Loucy (cell line): ENCODE measurements at regions not wholly inside any gene's neighbourhood (a gene's known extent, or its start where the extent isn't known, plus 50 kb on each side); places are given as distances from the start of the nearest gene placed in this dataset.
"Not testable (repeated sequence)": the region's sequence is repeated elsewhere in the genome, so short reads cannot be mapped to it uniquely, and the experiment has no call there.

Experiments
- H2AFZ ChIP-seq: fragments of 200-600 bp; sonication (generic); 2 replicates; pipeline ENCODE4 v1.6.0; 2016; ENCODE audit warnings: antibody characterized with exemption, mild to moderate bottlenecking, low read length, moderate library complexity
- H3F3A ChIP-seq: fragments of 200-600 bp; 2 replicates; pipeline ENCODE4 v1.6.0; 2016; ENCODE audit warnings: antibody characterized with exemption, low read depth, mild to moderate bottlenecking
- H3K27me3 ChIP-seq: fragments of 200-600 bp; sonication (generic); 2 replicates; pipeline ENCODE4 v1.6.1; 2014; ENCODE audit warnings: low read length, mild to moderate bottlenecking; ENCODE audit not compliant: insufficient read depth, poor library complexity, severe bottlenecking
- H3K36me3 ChIP-seq: fragments of 200-600 bp; sonication (generic); 2 replicates; pipeline ENCODE4 v1.6.1; 2016; ENCODE audit warnings: low read length; ENCODE audit not compliant: insufficient read depth
- H3K4me1 ChIP-seq: fragments of 200-600 bp; sonication (generic); 2 replicates; pipeline ENCODE4 v1.5.1; 2014; ENCODE audit warnings: low read length, mild to moderate bottlenecking; ENCODE audit not compliant: insufficient read depth, poor library complexity, severe bottlenecking
- H3K4me2 ChIP-seq: fragments of 200-600 bp; sonication (generic); 2 replicates; pipeline ENCODE4 v1.6.0; 2014; ENCODE audit warnings: antibody characterized with exemption, low read length, low read depth, mild to moderate bottlenecking; ENCODE audit not compliant: poor library complexity, severe bottlenecking
- H3K4me3 ChIP-seq: fragments of 200-600 bp; sonication (generic); 2 replicates; pipeline ENCODE4 v1.5.1; 2014; ENCODE audit warnings: low read length, mild to moderate bottlenecking, mixed read lengths; ENCODE audit not compliant: poor library complexity, severe bottlenecking
- H3K79me2 ChIP-seq: fragments of 200-600 bp; sonication (generic); 2 replicates; pipeline ENCODE4 v1.6.1; 2014; ENCODE audit warnings: low read length; ENCODE audit not compliant: insufficient read depth
- H3K9ac ChIP-seq: fragments of 200-600 bp; sonication (generic); 2 replicates; pipeline ENCODE4 v1.6.0; 2014; ENCODE audit warnings: mild to moderate bottlenecking, low read depth, low read length, moderate library complexity; ENCODE audit not compliant: poor library complexity, severe bottlenecking
- H3K9me2 ChIP-seq: fragments of 200-600 bp; sonication (generic); replicated peaks from 2 replicates; pipeline ENCODE4 v1.6.1; 2016; ENCODE audit warnings: low read depth, low read length, mixed read lengths
- H3K9me3 ChIP-seq: fragments of 200-600 bp; sonication (generic); 2 replicates; pipeline ENCODE4 v1.6.1; 2014; ENCODE audit warnings: mild to moderate bottlenecking, antibody characterized with exemption, low read length, low read depth; ENCODE audit not compliant: insufficient read depth
- H4K20me1 ChIP-seq: fragments of 200-600 bp; sonication (generic); 2 replicates; pipeline ENCODE4 v1.6.0; 2014; ENCODE audit warnings: antibody characterized with exemption, low read length, mild to moderate bottlenecking; ENCODE audit not compliant: insufficient read depth, poor library complexity, severe bottlenecking
- EZH2phosphoT487 ChIP-seq: fragments of 200-600 bp; IDR thresholded peaks from 2 replicates; pipeline ENCODE4 v1.6.1; 2018; ENCODE audit warnings: antibody characterized with exemption, mild to moderate bottlenecking, moderate library complexity, borderline replicate concordance
- TF ChIP-seq, protein P1 (sequence below): fragments of 200-600 bp; sonication (generic); conservative IDR thresholded peaks from 2 replicates; pipeline ENCODE4 v1.5.1; 2014; ENCODE audit warnings: mild to moderate bottlenecking, antibody characterized with exemption, low read length

DNA sequence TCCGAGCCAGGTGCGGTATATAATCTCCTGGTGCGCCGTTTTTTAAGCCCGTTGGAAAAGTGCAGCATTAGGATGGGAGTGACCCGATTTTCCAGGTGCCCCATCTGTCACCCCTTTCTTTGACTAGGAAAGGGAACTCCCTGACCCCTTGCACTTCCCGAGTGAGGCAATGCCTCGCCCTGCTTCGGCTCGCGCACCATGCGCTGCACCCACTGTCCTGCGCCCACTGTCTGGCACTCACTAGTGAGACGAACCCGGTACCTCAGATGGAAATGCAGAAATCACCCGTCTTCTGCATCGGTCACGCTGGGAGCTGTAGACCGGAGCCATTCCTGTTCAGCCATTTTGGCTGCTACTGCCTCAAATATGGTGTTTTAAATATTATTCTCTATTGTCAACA, 198.0 kb downstream of the MEIS1 start:
- not testable (repeated sequence) for H3K79me2 ChIP-seq, H3K4me3 ChIP-seq, H3K9me2 ChIP-seq, H2AFZ ChIP-seq, H3K9ac ChIP-seq, H4K20me1 ChIP-seq, H3F3A ChIP-seq, H3K27me3 ChIP-seq, H3K9me3 ChIP-seq, H3K36me3 ChIP-seq, H3K4me1 ChIP-seq, H3K4me2 ChIP-seq

DNA sequence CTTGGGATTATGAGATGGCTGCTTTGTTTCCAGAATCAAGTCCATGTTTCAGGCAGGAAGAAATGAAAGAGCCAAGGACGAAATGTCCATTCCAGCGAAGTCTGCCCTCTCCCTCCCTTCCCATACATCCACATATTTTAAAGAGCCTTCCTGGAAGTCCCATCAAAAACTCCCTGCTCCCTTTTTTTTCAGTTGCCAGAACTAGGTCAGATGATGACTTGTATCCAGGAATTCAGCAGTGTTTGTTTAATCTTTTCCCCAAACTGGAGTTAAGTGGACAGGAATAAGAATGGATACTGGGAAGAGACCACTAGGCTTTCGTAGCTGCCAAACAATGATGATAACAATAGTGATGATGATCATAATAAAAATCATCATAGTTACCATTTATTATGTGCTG, 198.7 kb downstream of the MEIS1 start:
- H3K79me2 ChIP-seq, result no peaks in the 10 kb centered on the region
- H2AFZ ChIP-seq, result no peak overlapping the region
- no peaks in the 10 kb centered on the region for H3K9me2 ChIP-seq
- H3K9ac ChIP-seq, result no peak overlapping the region
- no peaks in the 10 kb centered on the region for H4K20me1 ChIP-seq
- H3K4me1 ChIP-seq, result no peaks in the 10 kb centered on the region
- H3K4me3 ChIP-seq, result no peak overlapping the region
- no peaks in the 10 kb centered on the region for H3K36me3 ChIP-seq
- no peak overlapping the region for H3K4me2 ChIP-seq
- H3K9me3 ChIP-seq, result no peaks in the 10 kb centered on the region
- no peaks in the 10 kb centered on the region for H3K27me3 ChIP-seq
- TF ChIP-seq, protein P1, sequence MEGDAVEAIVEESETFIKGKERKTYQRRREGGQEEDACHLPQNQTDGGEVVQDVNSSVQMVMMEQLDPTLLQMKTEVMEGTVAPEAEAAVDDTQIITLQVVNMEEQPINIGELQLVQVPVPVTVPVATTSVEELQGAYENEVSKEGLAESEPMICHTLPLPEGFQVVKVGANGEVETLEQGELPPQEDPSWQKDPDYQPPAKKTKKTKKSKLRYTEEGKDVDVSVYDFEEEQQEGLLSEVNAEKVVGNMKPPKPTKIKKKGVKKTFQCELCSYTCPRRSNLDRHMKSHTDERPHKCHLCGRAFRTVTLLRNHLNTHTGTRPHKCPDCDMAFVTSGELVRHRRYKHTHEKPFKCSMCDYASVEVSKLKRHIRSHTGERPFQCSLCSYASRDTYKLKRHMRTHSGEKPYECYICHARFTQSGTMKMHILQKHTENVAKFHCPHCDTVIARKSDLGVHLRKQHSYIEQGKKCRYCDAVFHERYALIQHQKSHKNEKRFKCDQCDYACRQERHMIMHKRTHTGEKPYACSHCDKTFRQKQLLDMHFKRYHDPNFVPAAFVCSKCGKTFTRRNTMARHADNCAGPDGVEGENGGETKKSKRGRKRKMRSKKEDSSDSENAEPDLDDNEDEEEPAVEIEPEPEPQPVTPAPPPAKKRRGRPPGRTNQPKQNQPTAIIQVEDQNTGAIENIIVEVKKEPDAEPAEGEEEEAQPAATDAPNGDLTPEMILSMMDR, result no peak
- TF ChIP-seq EZH2phosphoT487, result no peak
- no peaks in the 10 kb centered on the region for H3F3A ChIP-seq

DNA sequence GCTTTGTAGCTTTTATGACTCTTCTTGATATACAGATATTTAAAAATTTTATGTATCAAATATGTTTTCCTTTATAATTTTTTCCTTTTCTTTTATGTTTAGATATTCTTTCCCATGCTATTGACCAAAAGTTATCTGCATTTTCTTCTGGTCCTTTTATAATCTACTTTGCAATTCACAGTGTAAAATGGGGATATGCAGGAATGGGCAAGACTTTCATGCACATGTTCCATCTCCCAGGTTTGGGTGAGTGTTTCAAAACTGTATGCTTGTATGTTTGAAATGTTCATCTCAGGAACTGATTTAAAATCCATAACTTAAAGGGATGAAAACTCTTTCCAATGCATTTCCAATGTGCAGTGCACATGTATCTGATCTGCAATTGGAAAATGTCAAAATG, 199.9 kb downstream of the MEIS1 start:
- Histone ChIP-seq H3K9me3 (no peaks in the 10 kb centered on the region), H3K4me2 (no peak overlapping the region), H3K36me3 (no peaks in the 10 kb centered on the region), H3K4me3 (no peak overlapping the region), H3K79me2 (no peaks in the 10 kb centered on the region), H4K20me1 (no peaks in the 10 kb centered on the region), H3F3A (no peaks in the 10 kb centered on the region), H2AFZ (no peak overlapping the region), H3K27me3 (no peaks in the 10 kb centered on the region), H3K4me1 (no peaks in the 10 kb centered on the region), H3K9me2 (no peaks in the 10 kb centered on the region), H3K9ac (no peak overlapping the region)
- TF ChIP-seq EZH2phosphoT487, result no peak
- TF ChIP-seq, protein P1, result no peak

DNA sequence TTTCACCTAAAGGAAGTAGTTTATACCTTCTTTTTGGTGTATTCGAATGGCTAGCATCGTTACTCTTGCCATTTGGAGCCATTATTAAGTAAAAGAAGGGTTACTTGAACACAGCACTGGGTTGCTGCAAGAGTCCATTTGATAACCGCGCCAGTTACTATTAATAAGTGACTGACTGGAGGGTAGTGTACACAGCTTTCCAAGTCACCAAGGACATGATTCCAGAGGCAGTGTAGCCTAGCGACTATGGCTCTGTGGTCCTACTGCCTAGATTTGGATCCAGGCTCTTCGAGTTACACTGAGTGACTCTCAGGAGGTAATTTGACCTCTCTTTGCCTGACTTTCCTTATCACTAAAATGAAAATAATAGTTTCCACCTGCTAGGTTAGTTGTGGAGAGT, 206.8 kb downstream of the MEIS1 start:
- Histone ChIP-seq H3K36me3 (no peaks in the 10 kb centered on the region), H3K9ac (no peak overlapping the region), H3K79me2 (no peaks in the 10 kb centered on the region), H2AFZ (no peak overlapping the region), H3K9me3 (no peaks in the 10 kb centered on the region), H3K4me3 (no peak overlapping the region), H3K27me3 (no peaks in the 10 kb centered on the region), H3F3A (no peaks in the 10 kb centered on the region), H3K4me2 (no peak overlapping the region), H4K20me1 (no peaks in the 10 kb centered on the region), H3K9me2 (no peaks in the 10 kb centered on the region), H3K4me1 (no peaks in the 10 kb centered on the region)
- no peak for TF ChIP-seq EZH2phosphoT487
- TF ChIP-seq, protein P1, result no peak

DNA sequence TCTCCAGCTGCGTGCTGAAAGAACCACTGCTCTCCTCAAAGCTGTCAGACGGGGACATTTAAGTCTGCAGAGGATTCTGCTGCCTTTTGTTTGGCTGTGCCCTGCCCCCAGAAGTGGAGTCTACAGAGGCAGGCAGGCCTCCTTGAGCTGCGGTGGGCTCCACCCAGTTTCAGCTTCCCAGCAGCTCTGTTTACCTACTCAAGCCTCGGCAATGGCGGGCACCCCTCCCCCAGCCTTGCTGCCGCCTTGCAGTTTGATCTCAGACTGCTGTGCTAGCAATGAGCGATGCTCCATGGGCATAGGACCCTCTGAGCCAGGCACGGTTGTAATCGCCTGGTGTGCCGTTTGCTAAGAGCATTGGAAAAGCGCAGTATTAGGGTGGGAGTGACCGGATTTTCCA, 213.2 kb downstream of the MEIS1 start:
- H3K4me1 ChIP-seq, H3K9ac ChIP-seq, H3K79me2 ChIP-seq, H4K20me1 ChIP-seq, H3K9me3 ChIP-seq, H3K9me2 ChIP-seq, H3K36me3 ChIP-seq, H3K4me2 ChIP-seq, H3K4me3 ChIP-seq, H3K27me3 ChIP-seq, H3F3A ChIP-seq, H2AFZ ChIP-seq: not testable (repeated sequence)
